WTC11 (cell line): ENCODE measurements at regions not wholly inside any gene's neighbourhood (a gene's known extent, or its start where the extent isn't known, plus 50 kb on each side); places are given as distances from the start of the nearest gene placed in this dataset.
A peak's percentile ranks its signal among the peaks of the same experiment; 100 is the strongest.

Experiments
- ETV6 ChIP-seq: sonication (generic); formaldehyde crosslinking; IDR thresholded peaks from 2 replicates; pipeline ENCODE4 v1.8.1; 2022; ENCODE audit warnings: mild to moderate bottlenecking, missing genetic modification reagents
- FOXJ3 ChIP-seq: sonication (generic); formaldehyde crosslinking; IDR thresholded peaks from 2 replicates; pipeline ENCODE4 v1.9.0; 2021; ENCODE audit warnings: missing genetic modification reagents, mild to moderate bottlenecking, borderline replicate concordance
- FOXK1 ChIP-seq: sonication (generic); formaldehyde crosslinking; IDR thresholded peaks from 2 replicates; pipeline ENCODE4 v1.8.0; 2022; ENCODE audit warnings: mild to moderate bottlenecking, moderate library complexity, missing genetic modification reagents
- GRHL2 ChIP-seq: fragments of 250-450 bp; sonication (Bioruptor Pico); IDR thresholded peaks from 2 replicates; pipeline ENCODE4 v1.8.0; 2022; ENCODE audit warnings: mild to moderate bottlenecking, moderate library complexity; ENCODE audit not compliant: insufficient replicate concordance, severe bottlenecking
- JUN ChIP-seq: sonication (generic); formaldehyde crosslinking; IDR thresholded peaks from 2 replicates; pipeline ENCODE4 v1.8.0; 2023; ENCODE audit warnings: mild to moderate bottlenecking, missing genetic modification reagents
- NFATC4 ChIP-seq: fragments of 250-450 bp; sonication (Bioruptor Pico); IDR thresholded peaks from 2 replicates; pipeline ENCODE4 v1.9.0; 2021; ENCODE audit warnings: mild to moderate bottlenecking
- NFYB ChIP-seq: sonication (generic); formaldehyde crosslinking; conservative IDR thresholded peaks from 2 replicates; pipeline ENCODE4 v1.8.0; 2022; ENCODE audit warnings: low read depth, missing genetic modification reagents
- NR1H2 ChIP-seq: sonication (generic); formaldehyde crosslinking; IDR thresholded peaks from 2 replicates; pipeline ENCODE4 v1.9.0; 2021; ENCODE audit warnings: mild to moderate bottlenecking, moderate library complexity, missing genetic modification reagents
- SMAD3 ChIP-seq: sonication (generic); formaldehyde crosslinking; IDR thresholded peaks from 2 replicates; pipeline ENCODE4 v1.8.0; 2022; ENCODE audit warnings: missing genetic modification reagents, mild to moderate bottlenecking, borderline replicate concordance
- SMAD4 ChIP-seq: sonication (generic); formaldehyde crosslinking; IDR thresholded peaks from 2 replicates; pipeline ENCODE4 v1.8.0; 2022; ENCODE audit warnings: mild to moderate bottlenecking, missing genetic modification reagents
- SOX15 ChIP-seq: fragments of 250-450 bp; sonication (Bioruptor Pico); IDR thresholded peaks from 2 replicates; pipeline ENCODE4 v1.9.0; 2021; ENCODE audit warnings: mild to moderate bottlenecking
- TEAD4 ChIP-seq: sonication (generic); formaldehyde crosslinking; IDR thresholded peaks from 2 replicates; pipeline ENCODE4 v1.8.0; 2022; ENCODE audit warnings: mild to moderate bottlenecking, missing genetic modification reagents
- TP53 ChIP-seq: sonication (generic); formaldehyde crosslinking; IDR thresholded peaks from 2 replicates; pipeline ENCODE4 v1.8.1; 2023; ENCODE audit warnings: mild to moderate bottlenecking, missing genetic modification reagents
- ZNF219 ChIP-seq: sonication (generic); formaldehyde crosslinking; IDR thresholded peaks from 2 replicates; pipeline ENCODE4 v1.8.0; 2023; ENCODE audit warnings: missing genetic modification reagents, mild to moderate bottlenecking, borderline replicate concordance
- ZNF317 ChIP-seq: sonication (generic); formaldehyde crosslinking; IDR thresholded peaks from 2 replicates; pipeline ENCODE4 v1.8.1; 2023; ENCODE audit warnings: low read depth, mild to moderate bottlenecking, moderate library complexity, missing genetic modification reagents, borderline replicate concordance
- ZNF396 ChIP-seq: fragments of 250-450 bp; sonication (Bioruptor Pico); IDR thresholded peaks from 2 replicates; pipeline ENCODE4 v1.8.0; 2021; ENCODE audit warnings: mild to moderate bottlenecking, moderate library complexity, borderline replicate concordance
- ZNF671 ChIP-seq: fragments of 250-450 bp; sonication (Bioruptor Pico); IDR thresholded peaks from 2 replicates; pipeline ENCODE4 v1.8.0; 2021; ENCODE audit warnings: mild to moderate bottlenecking
- TF ChIP-seq, protein P1 (sequence below): fragments of 200-600 bp; IDR thresholded peaks from 2 replicates; pipeline ENCODE4 v1.8.0; 2022; ENCODE audit warnings: antibody characterized with exemption
- TF ChIP-seq, protein P2 (sequence below): sonication (generic); formaldehyde crosslinking; IDR thresholded peaks from 2 replicates; pipeline ENCODE4 v1.8.0; 2022; ENCODE audit warnings: mild to moderate bottlenecking, missing genetic modification reagents
- TF ChIP-seq, protein P3 (sequence below): sonication (generic); formaldehyde crosslinking; IDR thresholded peaks from 2 replicates; pipeline ENCODE4 v1.8.0; 2022; ENCODE audit warnings: mild to moderate bottlenecking, missing genetic modification reagents
- TF ChIP-seq, protein P4 (sequence below): sonication (generic); formaldehyde crosslinking; IDR thresholded peaks from 2 replicates; pipeline ENCODE4 v1.8.1; 2023; ENCODE audit warnings: mild to moderate bottlenecking, missing genetic modification reagents, moderate library complexity
- TF ChIP-seq, protein P5 (sequence below): sonication (generic); formaldehyde crosslinking; IDR thresholded peaks from 2 replicates; pipeline ENCODE4 v1.8.1; 2023; ENCODE audit warnings: mild to moderate bottlenecking, missing genetic modification reagents, borderline replicate concordance
- TF ChIP-seq, protein P6 (sequence below): sonication (generic); formaldehyde crosslinking; IDR thresholded peaks from 2 replicates; pipeline ENCODE4 v1.8.1; 2022; ENCODE audit warnings: low read depth, missing genetic modification reagents, borderline replicate concordance
- TF ChIP-seq, protein P7 (sequence below): sonication (generic); formaldehyde crosslinking; IDR thresholded peaks from 2 replicates; pipeline ENCODE4 v1.8.1; 2022; ENCODE audit warnings: mild to moderate bottlenecking, moderate library complexity, missing genetic modification reagents
- TF ChIP-seq, protein P8 (sequence below): sonication (generic); formaldehyde crosslinking; IDR thresholded peaks from 2 replicates; pipeline ENCODE4 v1.8.0; 2023; ENCODE audit warnings: missing genetic modification reagents, mild to moderate bottlenecking, borderline replicate concordance

DNA sequence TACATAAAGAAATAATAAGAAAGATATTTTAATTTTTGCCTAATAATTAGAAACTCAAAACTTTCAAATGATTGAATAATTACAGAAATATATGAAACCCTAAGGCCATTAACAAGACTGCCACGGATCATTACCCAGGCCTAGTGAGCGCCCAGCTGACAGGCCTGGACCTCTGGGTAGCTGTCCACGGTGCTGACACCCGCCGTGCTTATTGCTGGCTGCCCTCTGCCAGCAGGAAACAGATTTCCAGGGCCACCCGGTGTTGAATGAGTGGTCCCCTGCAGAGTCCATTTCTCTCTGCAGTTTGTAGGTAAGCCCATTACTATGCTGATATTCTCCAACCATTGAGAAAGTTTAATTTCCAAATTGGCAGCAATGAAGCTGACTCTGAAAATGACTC, 254.4 kb upstream of the GJB5 start (continued):
- TF ChIP-seq, protein P1, sequence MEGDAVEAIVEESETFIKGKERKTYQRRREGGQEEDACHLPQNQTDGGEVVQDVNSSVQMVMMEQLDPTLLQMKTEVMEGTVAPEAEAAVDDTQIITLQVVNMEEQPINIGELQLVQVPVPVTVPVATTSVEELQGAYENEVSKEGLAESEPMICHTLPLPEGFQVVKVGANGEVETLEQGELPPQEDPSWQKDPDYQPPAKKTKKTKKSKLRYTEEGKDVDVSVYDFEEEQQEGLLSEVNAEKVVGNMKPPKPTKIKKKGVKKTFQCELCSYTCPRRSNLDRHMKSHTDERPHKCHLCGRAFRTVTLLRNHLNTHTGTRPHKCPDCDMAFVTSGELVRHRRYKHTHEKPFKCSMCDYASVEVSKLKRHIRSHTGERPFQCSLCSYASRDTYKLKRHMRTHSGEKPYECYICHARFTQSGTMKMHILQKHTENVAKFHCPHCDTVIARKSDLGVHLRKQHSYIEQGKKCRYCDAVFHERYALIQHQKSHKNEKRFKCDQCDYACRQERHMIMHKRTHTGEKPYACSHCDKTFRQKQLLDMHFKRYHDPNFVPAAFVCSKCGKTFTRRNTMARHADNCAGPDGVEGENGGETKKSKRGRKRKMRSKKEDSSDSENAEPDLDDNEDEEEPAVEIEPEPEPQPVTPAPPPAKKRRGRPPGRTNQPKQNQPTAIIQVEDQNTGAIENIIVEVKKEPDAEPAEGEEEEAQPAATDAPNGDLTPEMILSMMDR = no peak
- TF ChIP-seq, protein P2, sequence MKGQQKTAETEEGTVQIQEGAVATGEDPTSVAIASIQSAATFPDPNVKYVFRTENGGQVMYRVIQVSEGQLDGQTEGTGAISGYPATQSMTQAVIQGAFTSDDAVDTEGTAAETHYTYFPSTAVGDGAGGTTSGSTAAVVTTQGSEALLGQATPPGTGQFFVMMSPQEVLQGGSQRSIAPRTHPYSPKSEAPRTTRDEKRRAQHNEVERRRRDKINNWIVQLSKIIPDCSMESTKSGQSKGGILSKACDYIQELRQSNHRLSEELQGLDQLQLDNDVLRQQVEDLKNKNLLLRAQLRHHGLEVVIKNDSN = peak; percentile 48; the same call in 1 of the 2 replicates
- TF ChIP-seq ZNF671 (CRISPR knock-in tag) = no peak
- no peak for TF ChIP-seq ZNF317 (CRISPR knock-in tag)
- no peak for TF ChIP-seq NR1H2 (CRISPR knock-in tag)
- TF ChIP-seq ZNF396 (CRISPR knock-in tag) = no peak
- no peak for TF ChIP-seq NFATC4 (CRISPR knock-in tag)
- no peak for TF ChIP-seq FOXJ3
- TF ChIP-seq SMAD3 (CRISPR knock-in tag) = peak; percentile 63; the same call in 1 of the 2 replicates
- no peak for TF ChIP-seq NFYB (CRISPR knock-in tag)
- no peak for TF ChIP-seq SOX15 (CRISPR knock-in tag)
- peak; percentile 47; the same call in 1 of the 2 replicates for TF ChIP-seq FOXK1 (CRISPR knock-in tag)
- 0 out of 2 replicates have a peak, but pooled peaks have one; percentile 55 for TF ChIP-seq JUN (CRISPR knock-in tag)
- TF ChIP-seq, protein P3, sequence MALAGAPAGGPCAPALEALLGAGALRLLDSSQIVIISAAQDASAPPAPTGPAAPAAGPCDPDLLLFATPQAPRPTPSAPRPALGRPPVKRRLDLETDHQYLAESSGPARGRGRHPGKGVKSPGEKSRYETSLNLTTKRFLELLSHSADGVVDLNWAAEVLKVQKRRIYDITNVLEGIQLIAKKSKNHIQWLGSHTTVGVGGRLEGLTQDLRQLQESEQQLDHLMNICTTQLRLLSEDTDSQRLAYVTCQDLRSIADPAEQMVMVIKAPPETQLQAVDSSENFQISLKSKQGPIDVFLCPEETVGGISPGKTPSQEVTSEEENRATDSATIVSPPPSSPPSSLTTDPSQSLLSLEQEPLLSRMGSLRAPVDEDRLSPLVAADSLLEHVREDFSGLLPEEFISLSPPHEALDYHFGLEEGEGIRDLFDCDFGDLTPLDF (CRISPR knock-in tag) = 0 out of 2 replicates have a peak, but pooled peaks have one; percentile 36
- TF ChIP-seq, protein P4, sequence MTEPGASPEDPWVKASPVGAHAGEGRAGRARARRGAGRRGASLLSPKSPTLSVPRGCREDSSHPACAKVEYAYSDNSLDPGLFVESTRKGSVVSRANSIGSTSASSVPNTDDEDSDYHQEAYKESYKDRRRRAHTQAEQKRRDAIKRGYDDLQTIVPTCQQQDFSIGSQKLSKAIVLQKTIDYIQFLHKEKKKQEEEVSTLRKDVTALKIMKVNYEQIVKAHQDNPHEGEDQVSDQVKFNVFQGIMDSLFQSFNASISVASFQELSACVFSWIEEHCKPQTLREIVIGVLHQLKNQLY = no peak
- 0 out of 2 replicates have a peak, but pooled peaks have one; percentile 36 for TF ChIP-seq TEAD4 (CRISPR knock-in tag)
- TF ChIP-seq TP53 (CRISPR knock-in tag) = no peak
- TF ChIP-seq, protein P5, sequence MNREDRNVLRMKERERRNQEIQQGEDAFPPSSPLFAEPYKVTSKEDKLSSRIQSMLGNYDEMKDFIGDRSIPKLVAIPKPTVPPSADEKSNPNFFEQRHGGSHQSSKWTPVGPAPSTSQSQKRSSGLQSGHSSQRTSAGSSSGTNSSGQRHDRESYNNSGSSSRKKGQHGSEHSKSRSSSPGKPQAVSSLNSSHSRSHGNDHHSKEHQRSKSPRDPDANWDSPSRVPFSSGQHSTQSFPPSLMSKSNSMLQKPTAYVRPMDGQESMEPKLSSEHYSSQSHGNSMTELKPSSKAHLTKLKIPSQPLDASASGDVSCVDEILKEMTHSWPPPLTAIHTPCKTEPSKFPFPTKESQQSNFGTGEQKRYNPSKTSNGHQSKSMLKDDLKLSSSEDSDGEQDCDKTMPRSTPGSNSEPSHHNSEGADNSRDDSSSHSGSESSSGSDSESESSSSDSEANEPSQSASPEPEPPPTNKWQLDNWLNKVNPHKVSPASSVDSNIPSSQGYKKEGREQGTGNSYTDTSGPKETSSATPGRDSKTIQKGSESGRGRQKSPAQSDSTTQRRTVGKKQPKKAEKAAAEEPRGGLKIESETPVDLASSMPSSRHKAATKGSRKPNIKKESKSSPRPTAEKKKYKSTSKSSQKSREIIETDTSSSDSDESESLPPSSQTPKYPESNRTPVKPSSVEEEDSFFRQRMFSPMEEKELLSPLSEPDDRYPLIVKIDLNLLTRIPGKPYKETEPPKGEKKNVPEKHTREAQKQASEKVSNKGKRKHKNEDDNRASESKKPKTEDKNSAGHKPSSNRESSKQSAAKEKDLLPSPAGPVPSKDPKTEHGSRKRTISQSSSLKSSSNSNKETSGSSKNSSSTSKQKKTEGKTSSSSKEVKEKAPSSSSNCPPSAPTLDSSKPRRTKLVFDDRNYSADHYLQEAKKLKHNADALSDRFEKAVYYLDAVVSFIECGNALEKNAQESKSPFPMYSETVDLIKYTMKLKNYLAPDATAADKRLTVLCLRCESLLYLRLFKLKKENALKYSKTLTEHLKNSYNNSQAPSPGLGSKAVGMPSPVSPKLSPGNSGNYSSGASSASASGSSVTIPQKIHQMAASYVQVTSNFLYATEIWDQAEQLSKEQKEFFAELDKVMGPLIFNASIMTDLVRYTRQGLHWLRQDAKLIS (CRISPR knock-in tag) = no peak
- TF ChIP-seq, protein P6, sequence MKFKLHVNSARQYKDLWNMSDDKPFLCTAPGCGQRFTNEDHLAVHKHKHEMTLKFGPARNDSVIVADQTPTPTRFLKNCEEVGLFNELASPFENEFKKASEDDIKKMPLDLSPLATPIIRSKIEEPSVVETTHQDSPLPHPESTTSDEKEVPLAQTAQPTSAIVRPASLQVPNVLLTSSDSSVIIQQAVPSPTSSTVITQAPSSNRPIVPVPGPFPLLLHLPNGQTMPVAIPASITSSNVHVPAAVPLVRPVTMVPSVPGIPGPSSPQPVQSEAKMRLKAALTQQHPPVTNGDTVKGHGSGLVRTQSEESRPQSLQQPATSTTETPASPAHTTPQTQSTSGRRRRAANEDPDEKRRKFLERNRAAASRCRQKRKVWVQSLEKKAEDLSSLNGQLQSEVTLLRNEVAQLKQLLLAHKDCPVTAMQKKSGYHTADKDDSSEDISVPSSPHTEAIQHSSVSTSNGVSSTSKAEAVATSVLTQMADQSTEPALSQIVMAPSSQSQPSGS (CRISPR knock-in tag) = no peak
- TF ChIP-seq, protein P7, sequence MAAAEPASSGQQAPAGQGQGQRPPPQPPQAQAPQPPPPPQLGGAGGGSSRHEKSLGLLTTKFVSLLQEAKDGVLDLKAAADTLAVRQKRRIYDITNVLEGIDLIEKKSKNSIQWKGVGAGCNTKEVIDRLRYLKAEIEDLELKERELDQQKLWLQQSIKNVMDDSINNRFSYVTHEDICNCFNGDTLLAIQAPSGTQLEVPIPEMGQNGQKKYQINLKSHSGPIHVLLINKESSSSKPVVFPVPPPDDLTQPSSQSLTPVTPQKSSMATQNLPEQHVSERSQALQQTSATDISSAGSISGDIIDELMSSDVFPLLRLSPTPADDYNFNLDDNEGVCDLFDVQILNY = no peak
- TF ChIP-seq ZNF219 = peak; percentile 85; the same call in 1 of the 2 replicates
- TF ChIP-seq, protein P8, sequence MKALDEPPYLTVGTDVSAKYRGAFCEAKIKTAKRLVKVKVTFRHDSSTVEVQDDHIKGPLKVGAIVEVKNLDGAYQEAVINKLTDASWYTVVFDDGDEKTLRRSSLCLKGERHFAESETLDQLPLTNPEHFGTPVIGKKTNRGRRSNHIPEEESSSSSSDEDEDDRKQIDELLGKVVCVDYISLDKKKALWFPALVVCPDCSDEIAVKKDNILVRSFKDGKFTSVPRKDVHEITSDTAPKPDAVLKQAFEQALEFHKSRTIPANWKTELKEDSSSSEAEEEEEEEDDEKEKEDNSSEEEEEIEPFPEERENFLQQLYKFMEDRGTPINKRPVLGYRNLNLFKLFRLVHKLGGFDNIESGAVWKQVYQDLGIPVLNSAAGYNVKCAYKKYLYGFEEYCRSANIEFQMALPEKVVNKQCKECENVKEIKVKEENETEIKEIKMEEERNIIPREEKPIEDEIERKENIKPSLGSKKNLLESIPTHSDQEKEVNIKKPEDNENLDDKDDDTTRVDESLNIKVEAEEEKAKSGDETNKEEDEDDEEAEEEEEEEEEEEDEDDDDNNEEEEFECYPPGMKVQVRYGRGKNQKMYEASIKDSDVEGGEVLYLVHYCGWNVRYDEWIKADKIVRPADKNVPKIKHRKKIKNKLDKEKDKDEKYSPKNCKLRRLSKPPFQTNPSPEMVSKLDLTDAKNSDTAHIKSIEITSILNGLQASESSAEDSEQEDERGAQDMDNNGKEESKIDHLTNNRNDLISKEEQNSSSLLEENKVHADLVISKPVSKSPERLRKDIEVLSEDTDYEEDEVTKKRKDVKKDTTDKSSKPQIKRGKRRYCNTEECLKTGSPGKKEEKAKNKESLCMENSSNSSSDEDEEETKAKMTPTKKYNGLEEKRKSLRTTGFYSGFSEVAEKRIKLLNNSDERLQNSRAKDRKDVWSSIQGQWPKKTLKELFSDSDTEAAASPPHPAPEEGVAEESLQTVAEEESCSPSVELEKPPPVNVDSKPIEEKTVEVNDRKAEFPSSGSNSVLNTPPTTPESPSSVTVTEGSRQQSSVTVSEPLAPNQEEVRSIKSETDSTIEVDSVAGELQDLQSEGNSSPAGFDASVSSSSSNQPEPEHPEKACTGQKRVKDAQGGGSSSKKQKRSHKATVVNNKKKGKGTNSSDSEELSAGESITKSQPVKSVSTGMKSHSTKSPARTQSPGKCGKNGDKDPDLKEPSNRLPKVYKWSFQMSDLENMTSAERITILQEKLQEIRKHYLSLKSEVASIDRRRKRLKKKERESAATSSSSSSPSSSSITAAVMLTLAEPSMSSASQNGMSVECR (CRISPR knock-in tag) = peak; percentile 86
- peak; percentile 64; the same call in 1 of the 2 replicates for TF ChIP-seq ETV6 (CRISPR knock-in tag)
- 0 out of 2 replicates have a peak, but pooled peaks have one; percentile 56 for TF ChIP-seq SMAD4 (CRISPR knock-in tag)
- TF ChIP-seq GRHL2 (CRISPR knock-in tag) = no peak
